Stimulated activated naive CD8-positive, alpha-beta T cell treated with anti-CD3 and anti-CD28 coated beads, Interleukin-15, amount 100 ng/mL, for 72 hours (primary cell): ENCODE measurements at regions not wholly inside any gene's neighbourhood (a gene's known extent, or its start where the extent isn't known, plus 50 kb on each side); places are given as distances from the start of the nearest gene placed in this dataset.

Source experiments
- ATAC-seq: fragments of 150-1000 bp; cut with Tn5 transposase; 2 replicates; pipeline ENCODE4 v1.10.0; 2021; ENCODE audit warnings: mild to moderate bottlenecking, moderate library complexity
- DNase-seq, 2 donors: peaks; one replicate each; pipeline ENCODE4 v3.0.0; 2021 to 2022
- H3K27ac Mint-ChIP-seq, 2 donors: one replicate each; pipeline ENCODE4 v1.8.0; 2022; ENCODE audit warnings: mild to moderate bottlenecking in 2 of 2, mixed read lengths in 2 of 2, moderate library complexity in 2 of 2
- H3K27me3 Mint-ChIP-seq: one replicate; pipeline ENCODE4 v1.8.0; 2022; ENCODE audit warnings: mixed read lengths
- H3K4me1 Mint-ChIP-seq: one replicate; pipeline ENCODE4 v1.8.0; 2022; ENCODE audit warnings: mild to moderate bottlenecking, mixed read lengths
- H3K4me3 Mint-ChIP-seq, 2 donors: one replicate each; pipeline ENCODE4 v1.8.0; 2022; ENCODE audit warnings: mild to moderate bottlenecking in 2 of 2, mixed read lengths in 2 of 2, moderate library complexity in 1 of 2
- H3K9me3 Mint-ChIP-seq, 2 donors: one replicate each; pipeline ENCODE4 v1.8.0; 2022; ENCODE audit warnings: mixed read lengths in 2 of 2

GRCh38 chr3:72199530-72199929, 414.6 kb upstream of the PROK2 start:
- peaks cover 12% of the 10 kb centered on the region for H3K27me3 Mint-ChIP-seq
- DNase-seq (no peak), ATAC-seq (no peak)
- no peak overlapping the region for H3K27ac Mint-ChIP-seq
- H3K4me3 Mint-ChIP-seq: no peak overlapping the region
- H3K4me1 Mint-ChIP-seq: no peaks in the 10 kb centered on the region
- peaks cover 15 to 19% of the 10 kb centered on the region in 2 donors for H3K9me3 Mint-ChIP-seq

DNA sequence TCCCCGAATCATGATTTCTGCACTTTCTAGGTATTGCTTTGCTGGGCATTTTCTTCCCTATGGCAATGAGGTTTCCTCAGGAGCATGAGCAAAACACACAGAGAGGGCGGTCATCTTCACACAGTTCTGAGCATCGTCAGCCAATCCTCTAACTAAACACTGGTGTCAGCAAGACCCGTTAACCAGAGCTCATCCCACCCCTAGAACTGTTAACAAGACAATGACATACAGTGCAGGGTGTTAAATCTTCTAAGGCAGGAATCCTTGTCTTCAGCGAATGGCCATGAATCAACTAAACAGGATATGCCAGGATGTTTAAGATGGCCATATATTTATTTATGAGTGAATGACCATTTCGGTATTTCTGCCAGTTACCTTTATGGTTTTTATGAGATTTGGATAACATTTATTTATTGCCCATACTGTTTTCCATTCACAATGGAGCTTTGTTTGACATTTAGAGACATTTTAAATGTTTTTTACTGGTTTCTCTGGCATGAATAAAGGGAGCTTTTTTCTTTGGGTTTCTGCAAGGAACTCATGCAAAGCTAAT, 411.5 kb upstream of the PROK2 start:
- Mint-ChIP-seq H3K27me3 (no peaks in the 10 kb centered on the region), H3K4me1 (no peaks in the 10 kb centered on the region), H3K9me3 (peaks cover 27 to 31% of the 10 kb centered on the region in 2 donors), H3K4me3 (no peak overlapping the region), H3K27ac (peak overlapping the region in 1 of 2 donors; percentile 54)
- ATAC-seq: no peak
- DNase-seq: no peak

DNA sequence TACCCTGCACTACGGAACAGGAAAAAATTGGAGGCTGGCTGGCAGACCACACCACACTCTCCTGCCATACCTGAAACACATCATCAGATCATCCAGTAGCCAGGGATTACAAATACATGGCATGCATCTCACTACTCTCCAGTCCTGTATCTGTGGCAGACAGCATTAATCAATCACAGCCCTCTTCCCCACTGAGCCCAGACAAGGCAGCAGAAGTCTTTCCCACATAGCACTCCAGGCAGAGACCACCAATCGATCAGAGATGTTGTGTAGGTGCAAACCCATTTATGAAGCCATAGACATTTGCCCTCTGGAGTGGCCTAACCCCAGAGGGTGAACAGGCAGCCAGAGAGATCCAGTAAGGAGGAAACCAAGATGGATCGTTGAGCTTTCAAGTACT, 410.9 kb upstream of the PROK2 start:
- Mint-ChIP-seq H3K27me3 (no peaks in the 10 kb centered on the region), H3K27ac (no peak overlapping the region), H3K4me1 (no peaks in the 10 kb centered on the region), H3K9me3 (peaks cover 28 to 29% of the 10 kb centered on the region in 2 donors), H3K4me3 (no peak overlapping the region)
- ATAC-seq (no peak), DNase-seq (no peak)

DNA sequence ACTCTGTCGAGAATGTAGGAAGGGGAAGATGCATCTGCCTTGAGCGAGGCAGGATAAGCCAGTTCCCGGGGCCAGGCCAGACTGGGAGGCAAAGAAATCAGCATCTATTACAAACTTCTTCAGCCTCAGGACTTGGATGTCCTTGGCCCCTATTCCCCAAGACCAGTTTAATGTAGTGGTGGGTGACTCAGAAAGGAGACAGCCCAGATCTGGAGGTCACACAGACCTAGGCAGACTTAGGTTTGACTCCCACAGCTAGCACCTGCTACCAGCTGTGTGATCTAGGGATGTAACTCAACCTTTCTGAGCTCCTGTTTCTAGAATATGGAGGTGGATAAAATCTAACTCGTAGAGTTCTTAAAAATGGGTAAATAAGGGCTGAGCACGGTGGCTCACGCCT, 409.5 kb upstream of the PROK2 start:
- ATAC-seq: no peak

DNA sequence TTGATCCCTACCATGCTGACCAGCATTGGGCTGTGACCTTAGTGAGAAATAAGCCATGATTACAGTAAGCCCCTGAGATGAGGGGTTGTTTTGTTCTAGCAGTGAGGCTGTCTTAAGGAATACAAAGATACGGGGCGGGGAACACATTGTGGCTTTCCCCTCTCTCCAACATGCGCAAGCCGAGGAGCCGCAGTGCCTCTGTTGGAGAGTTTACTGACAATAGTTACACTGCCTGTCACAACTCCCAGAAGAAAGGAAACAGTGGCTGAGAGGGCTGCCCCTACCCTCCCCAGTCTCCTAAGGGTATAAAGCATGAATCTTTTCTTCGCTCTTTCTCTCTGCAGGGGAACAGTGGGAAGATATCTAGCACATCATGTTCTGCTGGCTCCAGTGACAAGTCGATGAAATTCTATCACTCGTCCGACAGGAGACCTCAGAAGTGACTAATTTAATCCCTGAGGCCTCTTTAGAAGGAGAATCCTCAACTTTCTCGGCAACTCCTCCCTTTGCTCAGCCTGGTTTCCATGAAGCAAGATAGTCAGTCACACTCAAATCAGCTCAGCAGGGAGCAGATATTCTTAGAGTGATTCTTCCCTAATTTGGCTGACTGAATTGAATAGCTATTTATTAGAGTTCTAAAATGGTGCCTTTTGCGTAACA, 409.0 kb upstream of the PROK2 start:
- no peak for DNase-seq
- H3K4me3 Mint-ChIP-seq: no peak overlapping the region
- ATAC-seq: no peak
- no peaks in the 10 kb centered on the region for H3K4me1 Mint-ChIP-seq
- no peak overlapping the region for H3K27ac Mint-ChIP-seq
- no peaks in the 10 kb centered on the region for H3K27me3 Mint-ChIP-seq
- H3K9me3 Mint-ChIP-seq: peaks cover 19 to 20% of the 10 kb centered on the region in 2 donors

More for the DNA sequence above, 409.5 kb upstream of the PROK2 start:
- Mint-ChIP-seq H3K9me3 (peaks cover 19 to 20% of the 10 kb centered on the region in 2 donors), H3K27me3 (no peaks in the 10 kb centered on the region), H3K4me3 (no peak overlapping the region), H3K27ac (no peak overlapping the region), H3K4me1 (no peaks in the 10 kb centered on the region)
- DNase-seq: no peak

DNA sequence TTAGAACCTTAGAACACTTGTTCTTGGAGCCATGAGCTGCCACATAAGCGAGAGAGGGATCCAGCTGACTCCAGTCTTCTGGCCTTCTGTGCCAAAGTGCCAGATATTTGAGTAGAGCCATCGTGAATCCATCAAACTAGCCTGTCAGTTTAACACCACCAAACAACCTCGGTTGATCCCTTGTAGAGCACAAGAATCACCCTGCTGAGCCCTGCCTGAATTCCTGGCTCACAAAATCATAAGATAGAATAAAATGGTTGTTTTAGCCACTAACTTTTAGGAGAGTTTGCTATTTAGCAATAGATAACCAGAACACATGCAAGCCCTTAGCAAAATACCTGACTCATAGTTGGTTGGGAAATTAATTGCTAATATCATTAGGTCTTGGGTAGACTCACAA, 407.6 kb upstream of the PROK2 start:
- peaks cover 19 to 20% of the 10 kb centered on the region in 2 donors for H3K9me3 Mint-ChIP-seq
- H3K27me3 Mint-ChIP-seq: no peaks in the 10 kb centered on the region
- DNase-seq: no peak
- no peak overlapping the region for H3K27ac Mint-ChIP-seq
- H3K4me1 Mint-ChIP-seq: no peaks in the 10 kb centered on the region
- no peak overlapping the region for H3K4me3 Mint-ChIP-seq
- no peak for ATAC-seq

DNA sequence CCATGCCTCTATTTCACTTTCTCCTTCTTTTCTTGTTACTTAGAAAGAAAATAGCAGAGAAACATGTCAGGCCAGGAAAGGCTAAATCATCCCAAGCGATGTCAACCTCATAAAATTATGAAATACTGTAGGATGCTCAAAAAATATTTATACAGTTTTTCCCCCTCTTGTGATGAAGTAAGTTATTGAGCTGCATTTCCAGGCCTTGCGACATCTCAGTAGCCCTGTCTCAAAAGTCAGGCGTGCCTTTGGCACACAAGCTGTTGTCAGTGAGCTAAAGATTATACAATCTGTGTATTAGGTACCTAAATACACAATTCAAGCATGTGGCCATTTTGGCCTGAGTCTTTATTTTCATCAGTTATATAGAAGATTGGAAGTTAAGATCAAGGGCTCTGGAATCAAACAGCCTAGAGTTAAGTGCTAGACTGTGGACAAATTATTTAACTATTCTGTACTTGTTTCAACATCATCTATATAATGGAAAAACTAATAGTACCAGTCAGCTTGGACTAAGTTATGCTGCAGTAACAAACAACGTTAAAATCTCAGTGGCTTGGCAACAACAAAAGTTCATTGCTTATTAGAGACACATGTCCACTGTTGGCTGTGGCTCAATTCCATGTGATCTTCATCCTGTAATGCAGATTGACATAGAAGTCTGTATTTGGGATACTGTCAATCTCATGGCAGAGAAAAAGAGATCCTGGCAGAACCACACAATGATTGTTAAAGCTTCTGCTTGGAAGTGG, 406.4 kb upstream of the PROK2 start:
- DNase-seq: no peak
- H3K27ac Mint-ChIP-seq: no peak overlapping the region
- peaks cover 19 to 20% of the 10 kb centered on the region in 2 donors for H3K9me3 Mint-ChIP-seq
- ATAC-seq: no peak
- H3K27me3 Mint-ChIP-seq: no peaks in the 10 kb centered on the region
- H3K4me1 Mint-ChIP-seq: peaks cover 11% of the 10 kb centered on the region
- no peak overlapping the region for H3K4me3 Mint-ChIP-seq

- Mint-ChIP-seq H3K4me1 (peaks cover 16% of the 10 kb centered on the region), H3K9me3 (peaks cover 19 to 20% of the 10 kb centered on the region in 2 donors), H3K27me3 (no peaks in the 10 kb centered on the region), H3K4me3 (no peak overlapping the region), H3K27ac (no peak overlapping the region)
- DNase-seq (no peak), ATAC-seq (no peak)
Observed at GRCh38 chr3:72190050-72190449, 405.1 kb upstream of the PROK2 start.

DNA sequence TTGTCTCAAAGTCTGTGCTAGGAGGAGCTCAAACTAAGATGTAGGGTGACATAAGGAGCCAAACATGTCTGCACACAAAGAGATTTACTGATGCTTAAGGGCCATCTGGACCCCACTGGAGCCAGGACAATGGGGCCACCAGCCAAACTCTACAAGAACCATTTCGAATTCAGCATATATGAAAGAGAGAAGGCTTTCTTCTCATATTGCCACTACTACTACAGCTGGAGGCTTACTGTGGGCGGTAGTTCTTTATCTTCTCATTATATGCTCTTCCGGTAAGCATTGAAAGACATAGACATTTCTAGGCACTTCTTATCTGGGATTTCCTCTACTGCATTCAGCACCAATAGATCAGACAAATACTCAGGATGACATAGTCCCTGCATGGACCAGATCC, 404.4 kb upstream of the PROK2 start:
- Mint-ChIP-seq H3K4me1 (peaks cover 16% of the 10 kb centered on the region), H3K9me3 (peaks cover 19 to 20% of the 10 kb centered on the region in 2 donors), H3K27ac (no peak overlapping the region), H3K27me3 (no peaks in the 10 kb centered on the region), H3K4me3 (no peak overlapping the region)
- DNase-seq: no peak
- no peak for ATAC-seq

DNA sequence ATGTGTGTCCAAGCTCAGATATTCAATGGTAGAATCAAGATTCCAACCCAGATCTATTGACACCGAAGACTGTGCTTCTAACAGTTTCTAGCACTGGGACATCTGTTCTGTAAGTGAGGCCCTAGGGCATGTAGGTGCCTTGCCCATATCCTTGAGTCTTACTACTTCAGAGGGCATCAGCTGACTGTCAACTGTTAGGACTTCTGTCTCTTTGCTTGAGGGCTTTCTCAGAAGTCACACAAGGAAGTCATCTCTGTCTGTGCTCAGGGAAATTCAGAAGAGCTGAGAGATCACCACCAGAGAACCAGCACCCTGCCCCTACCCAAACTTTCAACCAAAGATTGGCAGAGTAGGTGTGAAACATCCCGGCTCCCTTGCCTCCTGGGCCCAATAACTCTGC, 403.6 kb upstream of the PROK2 start:
- DNase-seq (no peak), ATAC-seq (no peak)
- Mint-ChIP-seq H3K9me3 (peaks cover 19% of the 10 kb centered on the region in 2 donors), H3K27ac (no peak overlapping the region), H3K4me1 (peaks cover 16% of the 10 kb centered on the region), H3K4me3 (no peak overlapping the region), H3K27me3 (no peaks in the 10 kb centered on the region)

- DNase-seq (no peak), ATAC-seq (no peak)
- H3K4me1 Mint-ChIP-seq: peaks cover 16% of the 10 kb centered on the region
- H3K9me3 Mint-ChIP-seq: peaks cover 5 to 13% of the 10 kb centered on the region in 2 donors
- H3K27ac Mint-ChIP-seq: no peak overlapping the region
- no peak overlapping the region for H3K4me3 Mint-ChIP-seq
- H3K27me3 Mint-ChIP-seq: peaks cover 11% of the 10 kb centered on the region
Observed at GRCh38 chr3:72187131-72187530, 402.2 kb upstream of the PROK2 start.

DNA sequence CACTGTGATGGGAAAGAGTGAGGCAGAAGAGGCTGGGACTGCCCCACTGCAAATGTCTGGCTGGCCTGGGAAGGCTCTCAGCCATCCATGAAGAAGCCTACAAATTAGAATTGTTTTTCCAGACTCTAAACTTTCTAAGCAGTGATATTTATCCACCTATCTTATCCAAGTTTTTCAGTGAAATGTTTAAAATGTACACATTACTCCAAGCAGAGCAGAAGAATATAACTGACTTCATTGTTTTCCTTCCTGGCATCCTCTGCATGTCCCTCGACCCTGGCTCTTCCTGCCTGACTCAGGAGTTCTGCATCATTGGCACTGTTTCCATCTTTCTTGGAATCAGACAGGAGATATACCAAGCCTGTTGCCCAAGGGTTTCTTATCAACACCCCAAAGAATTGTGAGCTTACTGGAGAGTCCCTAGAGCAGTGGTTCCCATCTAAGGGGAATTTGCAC, 401.5 kb upstream of the PROK2 start:
- peaks cover 18% of the 10 kb centered on the region for H3K27me3 Mint-ChIP-seq
- H3K4me1 Mint-ChIP-seq: peaks cover 16% of the 10 kb centered on the region
- ATAC-seq (no peak), DNase-seq (no peak)
- no peak overlapping the region for H3K27ac Mint-ChIP-seq
- peak overlapping the region in 1 of 2 donors; percentile 11 for H3K4me3 Mint-ChIP-seq
- H3K9me3 Mint-ChIP-seq: peaks cover 0 to 6% of the 10 kb centered on the region in 2 donors

GRCh38 chr3:72185549-72186399, 400.8 kb upstream of the PROK2 start:
- ATAC-seq: peak; percentile 89
- Mint-ChIP-seq H3K4me1 (peaks cover 16% of the 10 kb centered on the region), H3K27me3 (peaks cover 23% of the 10 kb centered on the region), H3K27ac (no peak overlapping the region), H3K9me3 (peaks cover 0 to 2% of the 10 kb centered on the region in 2 donors), H3K4me3 (peak overlapping the region in 1 of 2 donors; percentile 11)
- DNase-seq: peak in 1 of 2 donors; percentile 50

GRCh38 chr3:72183489-72183888, 398.5 kb upstream of the PROK2 start:
- H3K27ac Mint-ChIP-seq: no peak overlapping the region
- H3K9me3 Mint-ChIP-seq: no peaks in the 10 kb centered on the region

DNA sequence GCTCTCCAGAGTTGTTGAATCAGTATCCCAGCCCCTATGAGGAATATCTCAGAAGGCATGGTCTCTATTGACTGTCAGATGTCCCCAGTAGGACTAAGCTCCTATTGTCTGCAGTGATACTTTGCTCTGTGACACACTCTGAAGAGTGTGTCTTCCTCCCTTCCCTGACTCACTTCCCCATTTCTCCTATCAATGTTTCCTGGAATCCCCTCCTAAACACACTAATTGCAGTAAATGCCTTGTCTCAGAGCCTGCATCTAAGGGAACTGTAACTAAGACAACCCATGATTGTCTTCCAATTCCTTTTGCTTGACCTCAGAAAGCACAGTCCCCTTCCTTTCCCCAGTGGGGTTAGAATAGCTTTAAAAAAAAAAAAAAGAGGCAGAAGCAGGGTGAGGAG, 397.3 kb upstream of the PROK2 start:
- ATAC-seq (no peak), DNase-seq (no peak)
- Mint-ChIP-seq H3K27ac (no peak overlapping the region), H3K27me3 (peaks cover 24% of the 10 kb centered on the region), H3K9me3 (no peaks in the 10 kb centered on the region), H3K4me1 (peaks cover 22% of the 10 kb centered on the region), H3K4me3 (no peak overlapping the region)

More at GRCh38 chr3:72183489-72183888, 398.5 kb upstream of the PROK2 start:
- peaks cover 16% of the 10 kb centered on the region for H3K4me1 Mint-ChIP-seq
- no peak for DNase-seq
- no peak overlapping the region for H3K4me3 Mint-ChIP-seq
- ATAC-seq: no peak
- peaks cover 23% of the 10 kb centered on the region for H3K27me3 Mint-ChIP-seq
